Activated CD4-positive, alpha-beta memory T cell treated with anti-CD3 and anti-CD28 coated beads for 36 hours (primary cell): ENCODE measurements at regions not wholly inside any gene's neighbourhood (a gene's known extent, or its start where the extent isn't known, plus 50 kb on each side); places are given as distances from the start of the nearest gene placed in this dataset.

Experiments used
- CTCF ChIA-PET: fragments of 350-600 bp; sonication (Branson Sonifier 250); formaldehyde crosslinking; loops from one replicate; lab custom pipeline; 2021; ENCODE audit warnings: antibody characterized with exemption, inconsistent platforms; lab: Charles Lee
- POLR2A ChIA-PET: fragments of 350-600 bp; sonication (Branson Sonifier 250); formaldehyde crosslinking; loops from one replicate; lab custom pipeline; 2021; ENCODE audit warnings: antibody characterized with exemption; lab: Charles Lee
- DNase-seq: peaks from one replicate; pipeline ENCODE4 v3.0.0-alpha.2; 2020
- H3K27ac Mint-ChIP-seq: one replicate; pipeline ENCODE4 v1.8.0; 2021; ENCODE audit warnings: mixed read lengths
- H3K27me3 Mint-ChIP-seq: one replicate; pipeline ENCODE4 v1.8.0; 2021; ENCODE audit warnings: mixed read lengths
- H3K36me3 Mint-ChIP-seq: one replicate; pipeline ENCODE4 v1.8.0; 2021; ENCODE audit warnings: mixed read lengths
- H3K4me1 Mint-ChIP-seq: one replicate; pipeline ENCODE4 v1.8.0; 2021; ENCODE audit warnings: low read depth, mixed read lengths
- H3K4me3 Mint-ChIP-seq: one replicate; pipeline ENCODE4 v1.8.0; 2021; ENCODE audit warnings: mild to moderate bottlenecking, mixed read lengths
- H3K9me3 Mint-ChIP-seq: one replicate; pipeline ENCODE4 v1.8.0; 2021; ENCODE audit warnings: mixed read lengths
- intact Hi-C: fragments of 100-400 bp; cut with micrococcal nuclease; formaldehyde crosslinking; loops from one replicate; pipeline ENCODE4 v1.15.1; 2023

GRCh38 chrX:10714531-10714930 is 94.1 kb upstream of the MID1 start:
- CTCF ChIA-PET, result interaction anchor here (1.1 kb wide), 1 partner anchor 8 kb away, joined by 3 read pairs; no protein-coding TSS in a partner anchor
- no peaks in the 10 kb centered on the region for H3K4me1 Mint-ChIP-seq

GRCh38 chrX:10722851-10723250 is 102.5 kb upstream of the MID1 start:
- ChIA-PET CTCF (interaction anchor here (0.7 to 4.8 kb wide), 4 partner anchors 8 to 533 kb away, joined by 3 to 38 read pairs (median 3); no protein-coding TSS in a partner anchor), POLR2A (no interaction called here)
- H3K27me3 Mint-ChIP-seq, result no peaks in the 10 kb centered on the region
- H3K27ac Mint-ChIP-seq, result no peak overlapping the region
- peak; percentile 17 for DNase-seq
- intact Hi-C loops, result loop anchor here (1.0 to 5.0 kb wide), 2 partner anchors 414 to 533 kb away; no protein-coding TSS in a partner anchor
- no peaks in the 10 kb centered on the region for H3K4me1 Mint-ChIP-seq
- no peaks in the 10 kb centered on the region for H3K36me3 Mint-ChIP-seq
- H3K9me3 Mint-ChIP-seq, result no peaks in the 10 kb centered on the region
- H3K4me3 Mint-ChIP-seq, result no peak overlapping the region

More at GRCh38 chrX:10714531-10714930, 94.1 kb upstream of the MID1 start:
- no peaks in the 10 kb centered on the region for H3K9me3 Mint-ChIP-seq
- H3K27ac Mint-ChIP-seq, result no peak overlapping the region
- no peaks in the 10 kb centered on the region for H3K36me3 Mint-ChIP-seq
- H3K4me3 Mint-ChIP-seq, result no peak overlapping the region
- intact Hi-C loops, result no loop called here
- no peaks in the 10 kb centered on the region for H3K27me3 Mint-ChIP-seq
- POLR2A ChIA-PET, result no interaction called here
- DNase-seq, result no peak

- Mint-ChIP-seq H3K4me1 (no peaks in the 10 kb centered on the region), H3K4me3 (no peak overlapping the region), H3K36me3 (no peaks in the 10 kb centered on the region), H3K9me3 (no peaks in the 10 kb centered on the region), H3K27ac (no peak overlapping the region), H3K27me3 (no peaks in the 10 kb centered on the region)
- intact Hi-C loops, result no loop called here
- ChIA-PET POLR2A (no interaction called here), CTCF (interaction anchor here (1.1 to 4.8 kb wide), 3 partner anchors 411 to 538 kb away, joined by 3 to 38 read pairs (median 4); no protein-coding TSS in a partner anchor)
- no peak for DNase-seq
Measured at GRCh38 chrX:10725071-10725470, 104.7 kb upstream of the MID1 start.

GRCh38 chrX:10726647-10727046 is 106.3 kb upstream of the MID1 start:
- Mint-ChIP-seq H3K4me1 (no peaks in the 10 kb centered on the region), H3K4me3 (no peak overlapping the region), H3K36me3 (no peaks in the 10 kb centered on the region), H3K27ac (no peak overlapping the region), H3K27me3 (no peaks in the 10 kb centered on the region), H3K9me3 (no peaks in the 10 kb centered on the region)
- no peak for DNase-seq
- intact Hi-C loops, result no loop called here
- ChIA-PET CTCF (no interaction called here), POLR2A (no interaction called here)

GRCh38 chrX:10728806-10729389 is 108.5 kb upstream of the MID1 start:
- DNase-seq, result no peak
- Mint-ChIP-seq H3K27me3 (no peaks in the 10 kb centered on the region), H3K4me1 (no peaks in the 10 kb centered on the region), H3K9me3 (no peaks in the 10 kb centered on the region), H3K36me3 (no peaks in the 10 kb centered on the region), H3K27ac (no peak overlapping the region), H3K4me3 (no peak overlapping the region)
- ChIA-PET POLR2A (no interaction called here), CTCF (no interaction called here)
- intact Hi-C loops, result no loop called here

- DNase-seq, result no peak
- Mint-ChIP-seq H3K4me1 (no peaks in the 10 kb centered on the region), H3K9me3 (no peaks in the 10 kb centered on the region), H3K27ac (no peak overlapping the region), H3K4me3 (no peak overlapping the region), H3K36me3 (no peaks in the 10 kb centered on the region), H3K27me3 (no peaks in the 10 kb centered on the region)
- POLR2A ChIA-PET, result no interaction called here
- intact Hi-C loops, result no loop called here
- CTCF ChIA-PET, result no interaction called here
Measured at GRCh38 chrX:10739426-10739825, 119.0 kb upstream of the MID1 start.

GRCh38 chrX:10741003-10741402 is 120.6 kb upstream of the MID1 start:
- no peak for DNase-seq
- H3K9me3 Mint-ChIP-seq, result no peaks in the 10 kb centered on the region
- H3K4me3 Mint-ChIP-seq, result no peak overlapping the region
- no peaks in the 10 kb centered on the region for H3K27me3 Mint-ChIP-seq
- ChIA-PET POLR2A (no interaction called here), CTCF (no interaction called here)
- no peak overlapping the region for H3K27ac Mint-ChIP-seq
- intact Hi-C loops, result no loop called here
- no peaks in the 10 kb centered on the region for H3K36me3 Mint-ChIP-seq
- H3K4me1 Mint-ChIP-seq, result no peaks in the 10 kb centered on the region

- intact Hi-C loops, result no loop called here
- ChIA-PET CTCF (no interaction called here), POLR2A (no interaction called here)
- DNase-seq, result no peak
- Mint-ChIP-seq H3K4me3 (no peak overlapping the region), H3K27ac (no peak overlapping the region), H3K36me3 (no peaks in the 10 kb centered on the region), H3K4me1 (no peaks in the 10 kb centered on the region), H3K9me3 (no peaks in the 10 kb centered on the region), H3K27me3 (no peaks in the 10 kb centered on the region)
Measured at GRCh38 chrX:10741550-10741949, 121.2 kb upstream of the MID1 start.

GRCh38 chrX:10743476-10743875 is 123.1 kb upstream of the MID1 start:
- H3K27ac Mint-ChIP-seq, result no peak overlapping the region
- no peaks in the 10 kb centered on the region for H3K36me3 Mint-ChIP-seq
- H3K27me3 Mint-ChIP-seq, result no peaks in the 10 kb centered on the region
- ChIA-PET CTCF (no interaction called here), POLR2A (no interaction called here)
- no peak overlapping the region for H3K4me3 Mint-ChIP-seq
- intact Hi-C loops, result no loop called here
- no peaks in the 10 kb centered on the region for H3K9me3 Mint-ChIP-seq
- no peak for DNase-seq
- no peaks in the 10 kb centered on the region for H3K4me1 Mint-ChIP-seq

GRCh38 chrX:10744007-10744406 is 123.6 kb upstream of the MID1 start:
- ChIA-PET POLR2A (no interaction called here), CTCF (no interaction called here)
- Mint-ChIP-seq H3K27me3 (no peaks in the 10 kb centered on the region), H3K4me3 (no peak overlapping the region), H3K27ac (no peak overlapping the region), H3K9me3 (no peaks in the 10 kb centered on the region), H3K36me3 (no peaks in the 10 kb centered on the region), H3K4me1 (no peaks in the 10 kb centered on the region)
- intact Hi-C loops, result no loop called here
- no peak for DNase-seq

- Mint-ChIP-seq H3K27me3 (no peaks in the 10 kb centered on the region), H3K4me3 (no peak overlapping the region), H3K36me3 (no peaks in the 10 kb centered on the region), H3K9me3 (no peaks in the 10 kb centered on the region), H3K4me1 (no peaks in the 10 kb centered on the region), H3K27ac (no peak overlapping the region)
- intact Hi-C loops, result no loop called here
- DNase-seq, result no peak
- POLR2A ChIA-PET, result no interaction called here
- CTCF ChIA-PET, result no interaction called here
Measured at GRCh38 chrX:10747975-10748374, 127.6 kb upstream of the MID1 start.

- no peaks in the 10 kb centered on the region for H3K27me3 Mint-ChIP-seq
- ChIA-PET CTCF (no interaction called here), POLR2A (no interaction called here)
- H3K4me3 Mint-ChIP-seq, result no peak overlapping the region
- H3K27ac Mint-ChIP-seq, result no peak overlapping the region
- H3K36me3 Mint-ChIP-seq, result no peaks in the 10 kb centered on the region
- no peaks in the 10 kb centered on the region for H3K9me3 Mint-ChIP-seq
- intact Hi-C loops, result no loop called here
- DNase-seq, result no peak
- no peaks in the 10 kb centered on the region for H3K4me1 Mint-ChIP-seq
Measured at GRCh38 chrX:10749113-10749512, 128.7 kb upstream of the MID1 start.

- Mint-ChIP-seq H3K27me3 (no peaks in the 10 kb centered on the region), H3K36me3 (no peaks in the 10 kb centered on the region), H3K4me1 (no peaks in the 10 kb centered on the region), H3K4me3 (no peak overlapping the region), H3K9me3 (no peaks in the 10 kb centered on the region), H3K27ac (no peak overlapping the region)
- intact Hi-C loops, result no loop called here
- ChIA-PET CTCF (no interaction called here), POLR2A (no interaction called here)
- no peak for DNase-seq
Measured at GRCh38 chrX:10750581-10750980, 130.2 kb upstream of the MID1 start.
